BE2C (cell line): ENCODE measurements at regions not wholly inside any gene's neighbourhood (a gene's known extent, or its start where the extent isn't known, plus 50 kb on each side); places are given as distances from the start of the nearest gene placed in this dataset.

Source experiments
- DNase-seq: peaks from one replicate; pipeline ENCODE4 v3.0.0-alpha.2; 2020
- H3K27me3 ChIP-seq: fragments of 250-450 bp; sonication (Bioruptor Pico); 2 replicates; pipeline ENCODE4 v1.5.1; 2020; ENCODE audit warnings: mild to moderate bottlenecking
- H3K36me3 ChIP-seq: fragments of 250-450 bp; sonication (Bioruptor Pico); 2 replicates; pipeline ENCODE4 v1.5.1; 2020; ENCODE audit warnings: mild to moderate bottlenecking
- H3K4me1 ChIP-seq: fragments of 250-450 bp; sonication (Bioruptor Pico); 2 replicates; pipeline ENCODE4 v1.5.1; 2020
- H3K4me3 ChIP-seq: 2 replicates; pipeline ENCODE4 v1.5.1; 2011; ENCODE audit warnings: low read depth, low read length
- H3K9me3 ChIP-seq: fragments of 250-450 bp; sonication (Bioruptor Pico); 2 replicates; pipeline ENCODE4 v1.5.1; 2020
- CTCF ChIP-seq: IDR thresholded peaks from 2 replicates; pipeline ENCODE4 v1.5.1; 2012; ENCODE audit warnings: mild to moderate bottlenecking, low read depth, low read length

GRCh38 chr11:131136486-131136885, 220.2 kb upstream of the SNX19 start:
- Histone ChIP-seq H3K4me3 (no peak overlapping the region), H3K9me3 (no peaks in the 10 kb centered on the region; the same call in 1 of the 2 replicates), H3K36me3 (no peaks in the 10 kb centered on the region), H3K27me3 (no peaks in the 10 kb centered on the region), H3K4me1 (no peaks in the 10 kb centered on the region)
- TF ChIP-seq CTCF = no peak
- DNase-seq = no peak

GRCh38 chr11:131137046-131137445, 220.8 kb upstream of the SNX19 start:
- no peak for DNase-seq
- Histone ChIP-seq H3K27me3 (no peaks in the 10 kb centered on the region), H3K4me1 (no peaks in the 10 kb centered on the region), H3K36me3 (no peaks in the 10 kb centered on the region), H3K4me3 (no peak overlapping the region), H3K9me3 (no peaks in the 10 kb centered on the region; the same call in 1 of the 2 replicates)
- no peak for TF ChIP-seq CTCF

GRCh38 chr11:131138731-131139130, 222.5 kb upstream of the SNX19 start:
- H3K36me3 ChIP-seq = no peaks in the 10 kb centered on the region
- DNase-seq = no peak
- H3K27me3 ChIP-seq = no peaks in the 10 kb centered on the region
- TF ChIP-seq CTCF = no peak
- H3K9me3 ChIP-seq = no peaks in the 10 kb centered on the region; the same call in 1 of the 2 replicates
- H3K4me1 ChIP-seq = no peaks in the 10 kb centered on the region
- no peak overlapping the region for H3K4me3 ChIP-seq

- no peak for TF ChIP-seq CTCF
- no peaks in the 10 kb centered on the region for H3K27me3 ChIP-seq
- H3K36me3 ChIP-seq = no peaks in the 10 kb centered on the region
- H3K9me3 ChIP-seq = no peaks in the 10 kb centered on the region; the same call in 1 of the 2 replicates
- no peak for DNase-seq
- H3K4me3 ChIP-seq = no peak overlapping the region
- H3K4me1 ChIP-seq = no peaks in the 10 kb centered on the region
Observed at GRCh38 chr11:131145791-131146190, 224.6 kb upstream of the NTM start.

- DNase-seq = no peak
Observed at GRCh38 chr11:131146827-131147490, 223.5 kb upstream of the NTM start.

More at GRCh38 chr11:131146827-131147490, 223.5 kb upstream of the NTM start:
- Histone ChIP-seq H3K9me3 (no peaks in the 10 kb centered on the region), H3K4me1 (no peaks in the 10 kb centered on the region), H3K27me3 (no peaks in the 10 kb centered on the region), H3K4me3 (no peak overlapping the region), H3K36me3 (no peaks in the 10 kb centered on the region)
- no peak for TF ChIP-seq CTCF
